Omental fat pad (tissue), 3 donors: ENCODE measurements at regions not wholly inside any gene's neighbourhood (a gene's known extent, or its start where the extent isn't known, plus 50 kb on each side); places are given as distances from the start of the nearest gene placed in this dataset.

Experiments used
- ATAC-seq: fragments of 150-250 bp; one replicate; pipeline ENCODE4 v1.9.1; 2016; ENCODE audit warnings: mild to moderate bottlenecking, moderate library complexity; ENCODE audit not compliant: low FRiP score
- DNase-seq: peaks from one replicate; pipeline ENCODE4 v3.0.0-alpha.2; 2019; ENCODE audit warnings: low spot score
- TF ChIP-seq, protein P1 (sequence below), 3 donors: fragments of 450-650 bp; IDR thresholded peaks; one replicate each; pipeline ENCODE4 v1.5.1; 2016 to 2017; ENCODE audit warnings: antibody characterized with exemption in 3 of 3, mild to moderate bottlenecking in 3 of 3, moderate library complexity in 2 of 3

DNA sequence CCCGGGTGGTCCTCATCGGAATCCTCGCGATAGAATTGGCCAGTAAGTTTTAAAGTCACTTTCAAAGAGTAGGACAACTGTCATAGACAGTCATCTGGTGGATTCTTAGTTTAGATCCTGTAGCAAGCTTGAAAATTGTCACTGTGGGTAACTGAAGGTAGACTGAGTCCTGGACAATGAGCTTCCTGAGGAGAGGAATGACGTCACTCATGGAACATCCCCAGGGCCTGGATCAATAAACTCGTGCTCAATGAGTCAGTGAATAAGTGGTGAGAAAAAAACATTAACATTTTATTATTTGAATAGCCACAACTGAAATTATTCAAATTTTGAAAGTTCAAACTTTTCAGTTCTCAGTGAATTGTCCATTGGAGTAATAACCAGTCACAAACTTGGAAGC is 101.4 kb upstream of the CXCR4 start:
- TF ChIP-seq, protein P1, sequence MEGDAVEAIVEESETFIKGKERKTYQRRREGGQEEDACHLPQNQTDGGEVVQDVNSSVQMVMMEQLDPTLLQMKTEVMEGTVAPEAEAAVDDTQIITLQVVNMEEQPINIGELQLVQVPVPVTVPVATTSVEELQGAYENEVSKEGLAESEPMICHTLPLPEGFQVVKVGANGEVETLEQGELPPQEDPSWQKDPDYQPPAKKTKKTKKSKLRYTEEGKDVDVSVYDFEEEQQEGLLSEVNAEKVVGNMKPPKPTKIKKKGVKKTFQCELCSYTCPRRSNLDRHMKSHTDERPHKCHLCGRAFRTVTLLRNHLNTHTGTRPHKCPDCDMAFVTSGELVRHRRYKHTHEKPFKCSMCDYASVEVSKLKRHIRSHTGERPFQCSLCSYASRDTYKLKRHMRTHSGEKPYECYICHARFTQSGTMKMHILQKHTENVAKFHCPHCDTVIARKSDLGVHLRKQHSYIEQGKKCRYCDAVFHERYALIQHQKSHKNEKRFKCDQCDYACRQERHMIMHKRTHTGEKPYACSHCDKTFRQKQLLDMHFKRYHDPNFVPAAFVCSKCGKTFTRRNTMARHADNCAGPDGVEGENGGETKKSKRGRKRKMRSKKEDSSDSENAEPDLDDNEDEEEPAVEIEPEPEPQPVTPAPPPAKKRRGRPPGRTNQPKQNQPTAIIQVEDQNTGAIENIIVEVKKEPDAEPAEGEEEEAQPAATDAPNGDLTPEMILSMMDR (IDR thresholded peaks at IDR 0.05), result no peak
- no peak for DNase-seq
- no peak for ATAC-seq

DNA sequence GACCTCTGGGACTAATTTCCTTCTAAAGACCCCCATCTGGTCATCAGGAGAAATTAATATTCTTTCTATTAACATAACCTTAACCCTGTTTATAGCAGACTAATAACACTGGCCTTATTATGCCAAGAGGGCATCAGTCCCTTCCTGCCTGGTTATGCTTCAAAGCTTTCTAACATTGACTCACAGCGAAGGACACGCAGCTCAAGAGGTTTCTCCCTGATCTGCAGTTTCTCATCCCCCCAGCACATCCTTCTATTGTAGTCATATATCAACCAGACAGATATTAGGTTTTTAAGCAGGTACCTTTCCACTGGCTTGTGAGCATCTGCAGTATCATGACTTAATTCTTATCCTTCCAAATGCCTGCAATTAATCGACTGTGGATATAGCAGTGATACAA is 100.0 kb upstream of the CXCR4 start:
- ATAC-seq, result no peak

DNA sequence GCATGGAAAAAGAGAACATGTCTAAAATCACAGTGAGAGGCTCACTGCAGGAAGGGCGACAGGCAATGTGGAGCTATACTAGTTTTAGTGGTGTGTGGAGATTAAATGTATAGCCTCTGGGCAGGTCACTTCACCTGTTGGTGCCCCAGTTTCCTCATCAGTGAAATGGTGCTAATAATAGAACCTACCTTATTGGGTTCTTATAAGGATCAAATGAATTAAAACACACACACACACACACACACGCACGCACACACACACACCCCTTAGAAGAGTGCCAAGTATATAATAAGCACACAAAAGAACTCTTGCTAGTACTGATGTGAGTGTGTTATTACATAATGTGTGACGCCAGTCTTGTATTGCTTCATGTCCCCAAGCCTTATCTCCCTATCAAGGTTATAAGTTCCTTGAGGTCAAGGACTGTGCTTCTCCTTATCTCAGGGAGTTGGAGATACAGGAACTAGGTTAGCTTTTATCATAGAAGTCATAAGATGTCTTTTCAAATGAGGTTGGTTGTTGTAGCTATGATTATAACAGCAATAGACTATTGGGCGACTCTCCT is 98.0 kb upstream of the CXCR4 start:
- TF ChIP-seq, protein P1 (IDR thresholded peaks at IDR 0.05), result no peak
- no peak for ATAC-seq
- DNase-seq, result no peak

More for the DNA sequence above, 100.0 kb upstream of the CXCR4 start:
- no peak for DNase-seq
- TF ChIP-seq, protein P1 (IDR thresholded peaks at IDR 0.05), result no peak

DNA sequence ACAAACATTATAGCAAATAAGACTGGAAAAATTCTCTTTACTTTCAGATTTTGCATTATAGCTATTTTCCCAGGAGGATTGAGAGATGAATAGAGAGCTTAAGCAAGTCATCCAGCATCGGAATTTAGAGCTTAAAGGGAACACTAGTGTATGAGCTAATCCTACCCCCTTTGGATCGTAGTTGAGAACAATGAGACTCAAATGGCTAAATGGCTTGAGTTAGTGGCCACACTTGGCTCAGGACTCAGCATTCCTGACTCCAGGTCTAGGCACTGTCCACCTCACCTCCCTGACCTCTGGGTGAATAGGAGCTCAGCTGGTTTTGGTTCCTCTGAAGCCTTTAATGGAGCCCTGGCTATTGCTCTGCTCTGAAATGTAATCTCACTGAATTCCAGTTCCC is 97.5 kb upstream of the CXCR4 start:
- TF ChIP-seq, protein P1 (IDR thresholded peaks at IDR 0.05), result no peak
- DNase-seq (no peak), ATAC-seq (no peak)

DNA sequence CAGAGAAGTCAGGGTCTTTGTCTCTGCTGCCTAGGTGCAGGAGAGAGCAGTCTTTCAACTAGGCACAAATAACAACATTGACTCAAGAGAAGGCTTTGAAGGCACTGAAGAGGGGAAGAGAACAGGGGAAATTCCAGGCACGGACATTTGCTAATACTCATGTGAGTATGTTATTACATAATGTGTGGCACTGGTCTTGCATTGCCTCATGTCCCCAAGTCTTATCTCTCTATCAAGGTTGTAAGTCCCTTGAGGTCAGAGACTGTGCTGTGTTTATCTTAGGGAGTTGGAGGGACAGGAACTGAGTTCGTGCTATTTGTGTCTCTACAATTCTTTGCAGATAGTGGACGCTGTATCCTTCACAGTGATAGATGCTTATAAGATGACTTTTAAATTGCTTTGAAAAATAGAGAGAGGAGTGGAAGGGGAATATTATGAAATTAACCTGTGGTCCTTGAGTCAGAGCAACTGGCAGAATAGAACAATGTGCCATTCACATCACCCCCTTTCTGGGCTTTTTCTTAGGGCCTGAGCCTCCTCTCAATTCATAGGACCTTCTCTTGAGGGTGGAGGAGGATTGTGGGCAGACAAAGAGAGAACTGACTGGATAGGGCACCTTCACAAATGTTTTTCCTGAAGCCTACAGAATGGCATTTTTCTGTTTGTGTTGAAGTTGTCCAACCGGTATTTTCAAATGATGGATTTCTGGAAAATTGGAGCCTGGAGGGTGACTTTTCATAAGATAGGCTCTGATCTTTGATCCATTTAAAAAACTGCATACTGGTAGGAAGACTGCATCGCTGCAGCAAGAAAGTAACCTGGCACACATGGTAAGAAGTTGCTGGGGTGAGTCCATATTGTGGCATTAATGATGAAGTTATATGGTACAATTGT is 96.6 kb upstream of the CXCR4 start:
- ATAC-seq, result no peak
- TF ChIP-seq, protein P1 (IDR thresholded peaks at IDR 0.05), result no peak
- no peak for DNase-seq

DNA sequence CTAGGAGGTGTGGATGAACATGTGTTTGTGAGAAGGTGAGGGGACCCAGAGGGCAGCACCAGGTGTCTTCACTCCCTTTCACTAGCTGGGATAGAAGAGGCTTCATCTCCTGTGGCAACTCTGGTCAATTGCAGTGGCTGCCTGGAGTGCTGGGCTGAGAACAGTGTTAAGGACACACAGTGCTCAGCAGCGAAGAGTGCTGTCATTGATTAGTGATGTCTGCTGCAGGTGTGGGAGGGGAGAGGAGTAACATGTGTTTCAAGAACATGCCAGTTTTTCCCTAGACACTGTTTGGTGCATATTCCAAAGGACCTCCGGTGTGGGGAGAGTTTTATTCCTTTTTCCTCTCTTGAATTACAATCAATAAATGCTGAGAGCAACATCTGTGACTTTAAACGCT is 95.9 kb upstream of the CXCR4 start:
- no peak for ATAC-seq
- no peak for DNase-seq
- TF ChIP-seq, protein P1 (IDR thresholded peaks at IDR 0.05), result no peak
